HL-60 (cell line): ENCODE measurements at regions not wholly inside any gene's neighbourhood (a gene's known extent, or its start where the extent isn't known, plus 50 kb on each side); places are given as distances from the start of the nearest gene placed in this dataset.

Experiments used
- CTCF ChIP-seq: IDR thresholded peaks from one replicate; pipeline ENCODE4 v1.5.1; 2011; ENCODE audit warnings: low read length, control low read depth, inconsistent platforms; ENCODE audit not compliant: insufficient read depth
- POLR2AphosphoS5 ChIP-seq: IDR thresholded peaks from 2 replicates; pipeline ENCODE4 v1.6.1; 2012; ENCODE audit warnings: low read depth

GRCh38 chr4:13989501-13989900 lies 362.0 kb upstream of the BOD1L1 start:
- no peak for TF ChIP-seq CTCF
- no peak for TF ChIP-seq POLR2AphosphoS5
